Mammary epithelial cell (primary cell): ENCODE measurements at regions not wholly inside any gene's neighbourhood (a gene's known extent, or its start where the extent isn't known, plus 50 kb on each side); places are given as distances from the start of the nearest gene placed in this dataset.

Experiments
- EZH2 ChIP-seq: IDR thresholded peaks from 2 replicates; pipeline ENCODE4 v1.6.1; 2012; ENCODE audit warnings: low read length, inconsistent platforms, borderline replicate concordance
- TF ChIP-seq, protein P1 (sequence below), 2 donors: IDR thresholded peaks in 1 of 2; conservative IDR thresholded peaks in 1 of 2; 2 replicates each; pipeline ENCODE4 v1.5.1; 2011 to 2012; ENCODE audit warnings: inconsistent platforms in 2 of 2, low read length in 2 of 2, mild to moderate bottlenecking in 2 of 2, control low read depth in 1 of 2, low read depth in 1 of 2; ENCODE audit not compliant: insufficient read depth in 1 of 2; ENCODE audit errors: extremely low read depth in 1 of 2

DNA sequence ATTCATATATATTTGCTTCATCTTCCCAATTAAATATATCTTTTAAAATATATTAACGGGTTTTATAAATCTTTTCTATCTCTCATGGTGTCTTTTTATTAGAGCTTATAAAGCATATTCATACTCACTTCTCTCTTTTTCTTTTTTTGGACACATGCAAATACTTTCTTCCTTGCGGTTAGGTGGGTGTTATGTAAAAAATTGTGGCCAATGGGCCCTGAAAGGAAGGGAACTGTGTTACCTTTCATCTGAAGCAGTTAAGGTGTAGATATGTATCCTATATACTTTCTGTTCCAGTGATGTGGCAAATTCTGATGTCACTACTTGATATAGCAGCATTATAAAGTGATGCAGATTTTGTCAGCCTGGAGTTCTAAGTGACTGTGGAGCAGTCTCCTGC is 714.5 kb downstream of the PLCL1 start:
- TF ChIP-seq, protein P1, sequence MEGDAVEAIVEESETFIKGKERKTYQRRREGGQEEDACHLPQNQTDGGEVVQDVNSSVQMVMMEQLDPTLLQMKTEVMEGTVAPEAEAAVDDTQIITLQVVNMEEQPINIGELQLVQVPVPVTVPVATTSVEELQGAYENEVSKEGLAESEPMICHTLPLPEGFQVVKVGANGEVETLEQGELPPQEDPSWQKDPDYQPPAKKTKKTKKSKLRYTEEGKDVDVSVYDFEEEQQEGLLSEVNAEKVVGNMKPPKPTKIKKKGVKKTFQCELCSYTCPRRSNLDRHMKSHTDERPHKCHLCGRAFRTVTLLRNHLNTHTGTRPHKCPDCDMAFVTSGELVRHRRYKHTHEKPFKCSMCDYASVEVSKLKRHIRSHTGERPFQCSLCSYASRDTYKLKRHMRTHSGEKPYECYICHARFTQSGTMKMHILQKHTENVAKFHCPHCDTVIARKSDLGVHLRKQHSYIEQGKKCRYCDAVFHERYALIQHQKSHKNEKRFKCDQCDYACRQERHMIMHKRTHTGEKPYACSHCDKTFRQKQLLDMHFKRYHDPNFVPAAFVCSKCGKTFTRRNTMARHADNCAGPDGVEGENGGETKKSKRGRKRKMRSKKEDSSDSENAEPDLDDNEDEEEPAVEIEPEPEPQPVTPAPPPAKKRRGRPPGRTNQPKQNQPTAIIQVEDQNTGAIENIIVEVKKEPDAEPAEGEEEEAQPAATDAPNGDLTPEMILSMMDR (conservative IDR thresholded peaks at IDR 0.05 in 1 of 2, IDR thresholded peaks at IDR 0.05 in 1 of 2; ENCODE audit: extremely low read depth in 1 of 2, insufficient read depth in 1 of 2, low read depth in 1 of 2, low read length in 2 of 2): no peak
- no peak for TF ChIP-seq EZH2
